ENCODE measurements at regions not wholly inside any gene's neighbourhood (a gene's known extent, or its start where the extent isn't known, plus 50 kb on each side); places are given as distances from the start of the nearest gene placed in this dataset.

DNA sequence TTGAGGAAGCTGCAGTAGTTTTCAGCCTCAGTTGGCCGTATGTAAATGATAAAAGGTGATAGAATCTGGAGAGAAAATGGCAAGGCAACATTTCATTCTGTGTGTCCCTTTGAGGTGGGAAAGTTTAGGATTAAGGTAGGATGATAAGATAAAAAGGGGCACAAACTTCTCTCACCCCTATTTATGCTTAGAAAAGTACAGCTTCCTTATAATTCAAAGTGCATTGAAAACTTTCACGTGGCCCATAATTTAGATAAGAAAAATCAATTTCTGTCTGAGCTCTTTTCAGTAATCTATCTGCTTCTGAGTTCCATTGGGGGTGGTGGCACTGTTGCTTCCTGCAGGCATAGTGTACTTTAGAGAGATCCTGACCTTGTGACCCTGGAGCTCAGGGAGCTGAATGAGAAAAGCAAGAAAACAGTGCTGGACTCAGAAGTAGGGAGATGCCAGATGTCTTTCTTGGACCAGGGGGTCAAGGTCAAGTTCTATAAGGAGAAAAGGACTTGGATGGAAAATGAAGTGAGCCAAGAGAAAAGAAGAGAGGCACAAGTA, 187.3 kb downstream of the NDFIP2 start:
- Histone ChIP-seq H3K27ac (ENCODE audit: low read depth, low read length) (no peak overlapping the region), H3K36me3 (ENCODE audit: control insufficient read depth in 1 of 2, insufficient read depth in 2 of 2, low read length in 2 of 2) (no peaks in the 10 kb centered on the region), H3K9ac (ENCODE audit: low read depth in 1 of 2, low read length in 2 of 2) (no peak overlapping the region), H3K27me3 (ENCODE audit: control insufficient read depth in 1 of 2, insufficient read depth in 2 of 2, low read length in 2 of 2) (no peaks in the 10 kb centered on the region), H3K9me3 (ENCODE audit: control insufficient read depth in 1 of 2, low read length in 2 of 2) (no peaks in the 10 kb centered on the region), H3K4me3 (ENCODE audit: low read depth in 1 of 2, low read length in 2 of 2) (peak overlapping the region in 1 of 2 donors; percentile 33), H3K4me1 (ENCODE audit: control insufficient read depth in 1 of 2, insufficient read depth in 2 of 2, low read length in 2 of 2) (peaks cover 12 to 18% of the 10 kb centered on the region in 2 donors)

GRCh38 chr13:79667771-79668170, 186.8 kb downstream of the NDFIP2 start:
- H3K9me3 ChIP-seq (ENCODE audit: control insufficient read depth in 1 of 2, low read length in 2 of 2), result no peaks in the 10 kb centered on the region
- H3K4me3 ChIP-seq (ENCODE audit: low read depth in 1 of 2, low read length in 2 of 2), result peak overlapping the region in 1 of 2 donors; percentile 33
- H3K4me1 ChIP-seq (ENCODE audit: control insufficient read depth in 1 of 2, insufficient read depth in 2 of 2, low read length in 2 of 2), result peaks cover 12 to 18% of the 10 kb centered on the region in 2 donors
- H3K27ac ChIP-seq (ENCODE audit: low read depth, low read length), result no peak overlapping the region
- no peaks in the 10 kb centered on the region for H3K36me3 ChIP-seq (ENCODE audit: control insufficient read depth in 1 of 2, insufficient read depth in 2 of 2, low read length in 2 of 2)
- H3K27me3 ChIP-seq (ENCODE audit: control insufficient read depth in 1 of 2, insufficient read depth in 2 of 2, low read length in 2 of 2), result no peaks in the 10 kb centered on the region
- no peak overlapping the region for H3K9ac ChIP-seq (ENCODE audit: low read depth in 1 of 2, low read length in 2 of 2)

DNA sequence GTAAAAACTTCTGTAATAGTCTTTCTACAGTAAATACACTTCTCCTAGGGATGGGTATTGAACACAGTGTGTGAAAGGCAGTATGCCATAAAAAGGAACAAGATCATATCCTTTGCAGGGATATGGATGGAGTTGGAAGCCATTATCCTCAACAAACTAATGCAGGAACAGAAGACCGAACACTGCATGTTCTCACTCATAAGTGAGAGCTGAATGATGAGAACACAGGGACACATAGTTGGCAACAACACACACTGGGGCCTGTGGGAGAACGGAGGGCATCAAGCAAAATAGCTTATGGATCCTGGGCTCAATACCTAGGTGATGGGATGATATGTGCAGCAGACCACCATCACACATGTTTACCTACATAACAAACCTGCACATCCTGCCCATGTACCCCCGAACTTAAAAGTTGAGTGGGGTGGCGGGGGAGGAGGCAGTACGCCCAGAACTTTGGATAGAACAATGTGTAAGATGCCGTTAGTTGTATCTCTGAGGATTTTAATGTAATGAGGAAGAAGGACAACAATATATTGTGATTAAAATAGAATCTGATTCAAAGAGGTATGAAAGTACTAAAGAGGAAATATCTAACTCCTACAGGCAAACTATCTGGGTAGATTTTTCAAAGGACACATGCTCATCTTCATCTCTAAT, 183.2 kb downstream of the NDFIP2 start:
- Histone ChIP-seq H3K27ac (ENCODE audit: low read depth, low read length) (no peak overlapping the region), H3K27me3 (ENCODE audit: control insufficient read depth in 1 of 2, insufficient read depth in 2 of 2, low read length in 2 of 2) (no peaks in the 10 kb centered on the region)

DNA sequence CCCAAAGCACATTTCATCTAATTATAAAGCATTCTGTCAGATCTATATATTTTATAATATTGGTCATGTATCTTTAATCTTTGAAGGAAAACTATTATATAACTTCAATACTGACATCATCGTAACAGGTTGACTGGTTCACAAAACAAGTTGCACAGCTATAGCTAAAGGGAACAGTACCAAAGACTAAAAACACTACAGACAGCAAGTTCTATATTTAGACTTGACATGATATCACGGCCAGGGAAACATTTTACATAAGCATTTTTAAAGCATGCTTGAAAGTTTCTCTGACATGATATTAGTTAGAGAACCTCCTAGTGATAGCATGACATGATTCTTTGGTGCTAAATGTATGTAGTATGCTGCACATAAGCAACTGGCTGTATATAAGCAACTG, 182.5 kb downstream of the NDFIP2 start:
- H3K27me3 ChIP-seq (ENCODE audit: control insufficient read depth in 1 of 2, insufficient read depth in 2 of 2, low read length in 2 of 2), result no peaks in the 10 kb centered on the region
- no peak overlapping the region for H3K27ac ChIP-seq (ENCODE audit: low read depth, low read length)
- peaks cover 13 to 23% of the 10 kb centered on the region in 2 donors for H3K4me1 ChIP-seq (ENCODE audit: control insufficient read depth in 1 of 2, insufficient read depth in 2 of 2, low read length in 2 of 2)
- H3K4me3 ChIP-seq (ENCODE audit: low read depth in 1 of 2, low read length in 2 of 2), result no peak overlapping the region
- no peaks in the 10 kb centered on the region for H3K36me3 ChIP-seq (ENCODE audit: control insufficient read depth in 1 of 2, insufficient read depth in 2 of 2, low read length in 2 of 2)
- H3K9ac ChIP-seq (ENCODE audit: low read depth in 1 of 2, low read length in 2 of 2), result no peak overlapping the region
- no peaks in the 10 kb centered on the region for H3K9me3 ChIP-seq (ENCODE audit: control insufficient read depth in 1 of 2, low read length in 2 of 2)

More for the DNA sequence above, 183.2 kb downstream of the NDFIP2 start:
- peaks cover 12 to 22% of the 10 kb centered on the region in 2 donors for H3K4me1 ChIP-seq (ENCODE audit: control insufficient read depth in 1 of 2, insufficient read depth in 2 of 2, low read length in 2 of 2)
- no peak overlapping the region for H3K4me3 ChIP-seq (ENCODE audit: low read depth in 1 of 2, low read length in 2 of 2)
- no peak overlapping the region for H3K9ac ChIP-seq (ENCODE audit: low read depth in 1 of 2, low read length in 2 of 2)
- no peaks in the 10 kb centered on the region for H3K9me3 ChIP-seq (ENCODE audit: control insufficient read depth in 1 of 2, low read length in 2 of 2)
- no peaks in the 10 kb centered on the region for H3K36me3 ChIP-seq (ENCODE audit: control insufficient read depth in 1 of 2, insufficient read depth in 2 of 2, low read length in 2 of 2)

DNA sequence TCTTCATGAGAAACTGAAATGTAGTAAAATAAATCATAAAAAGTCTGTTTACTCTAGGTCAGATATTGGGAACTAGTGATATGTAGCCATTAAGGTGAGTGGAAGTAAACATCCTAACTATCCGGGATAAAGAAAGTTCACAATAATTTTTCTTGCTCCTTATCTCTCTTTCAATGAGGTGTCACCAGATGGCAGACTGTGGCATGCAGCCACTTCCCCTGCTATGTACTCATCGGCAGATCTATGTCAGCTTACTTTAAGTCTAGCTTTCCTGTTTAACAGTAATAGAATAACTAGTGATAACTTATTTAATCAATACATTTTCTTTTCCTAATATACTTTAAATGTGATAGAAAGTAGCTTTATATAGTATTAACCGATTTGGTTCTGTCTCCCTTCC, 181.9 kb downstream of the NDFIP2 start:
- no peak overlapping the region for H3K4me3 ChIP-seq (ENCODE audit: low read depth in 1 of 2, low read length in 2 of 2)
- no peaks in the 10 kb centered on the region for H3K27me3 ChIP-seq (ENCODE audit: control insufficient read depth in 1 of 2, insufficient read depth in 2 of 2, low read length in 2 of 2)
- no peak overlapping the region for H3K9ac ChIP-seq (ENCODE audit: low read depth in 1 of 2, low read length in 2 of 2)
- peaks cover 8 to 20% of the 10 kb centered on the region in 2 donors for H3K4me1 ChIP-seq (ENCODE audit: control insufficient read depth in 1 of 2, insufficient read depth in 2 of 2, low read length in 2 of 2)
- H3K36me3 ChIP-seq (ENCODE audit: control insufficient read depth in 1 of 2, insufficient read depth in 2 of 2, low read length in 2 of 2), result no peaks in the 10 kb centered on the region
- no peak overlapping the region for H3K27ac ChIP-seq (ENCODE audit: low read depth, low read length)
- no peaks in the 10 kb centered on the region for H3K9me3 ChIP-seq (ENCODE audit: control insufficient read depth in 1 of 2, low read length in 2 of 2)

DNA sequence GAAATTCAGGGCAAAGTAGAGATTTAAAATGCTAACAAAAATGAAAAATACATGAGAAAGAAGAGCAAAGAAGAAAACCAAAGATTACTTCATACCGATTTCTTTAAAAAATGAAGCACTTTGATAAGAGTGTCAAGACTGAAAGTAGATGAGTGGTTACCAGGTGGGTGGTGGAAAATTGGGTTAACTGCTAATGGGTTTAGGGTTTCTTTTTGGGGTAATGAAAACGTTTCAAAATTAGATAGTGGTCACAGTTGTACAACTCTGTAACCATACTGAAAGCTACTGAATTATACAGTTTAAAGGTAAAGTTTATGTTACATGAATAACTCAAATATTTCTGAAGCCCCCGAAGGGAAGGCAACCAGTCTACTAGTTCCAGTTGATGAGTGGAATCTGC, 179.4 kb downstream of the NDFIP2 start:
- H3K9me3 ChIP-seq (ENCODE audit: control insufficient read depth in 1 of 2, low read length in 2 of 2), result no peaks in the 10 kb centered on the region
- H3K36me3 ChIP-seq (ENCODE audit: control insufficient read depth in 1 of 2, insufficient read depth in 2 of 2, low read length in 2 of 2), result no peaks in the 10 kb centered on the region
- no peak overlapping the region for H3K9ac ChIP-seq (ENCODE audit: low read depth in 1 of 2, low read length in 2 of 2)
- no peak overlapping the region for H3K27ac ChIP-seq (ENCODE audit: low read depth, low read length)
- no peaks in the 10 kb centered on the region for H3K27me3 ChIP-seq (ENCODE audit: control insufficient read depth in 1 of 2, insufficient read depth in 2 of 2, low read length in 2 of 2)
- peaks cover 6 to 13% of the 10 kb centered on the region in 2 donors for H3K4me1 ChIP-seq (ENCODE audit: control insufficient read depth in 1 of 2, insufficient read depth in 2 of 2, low read length in 2 of 2)
- H3K4me3 ChIP-seq (ENCODE audit: low read depth in 1 of 2, low read length in 2 of 2), result no peak overlapping the region

DNA sequence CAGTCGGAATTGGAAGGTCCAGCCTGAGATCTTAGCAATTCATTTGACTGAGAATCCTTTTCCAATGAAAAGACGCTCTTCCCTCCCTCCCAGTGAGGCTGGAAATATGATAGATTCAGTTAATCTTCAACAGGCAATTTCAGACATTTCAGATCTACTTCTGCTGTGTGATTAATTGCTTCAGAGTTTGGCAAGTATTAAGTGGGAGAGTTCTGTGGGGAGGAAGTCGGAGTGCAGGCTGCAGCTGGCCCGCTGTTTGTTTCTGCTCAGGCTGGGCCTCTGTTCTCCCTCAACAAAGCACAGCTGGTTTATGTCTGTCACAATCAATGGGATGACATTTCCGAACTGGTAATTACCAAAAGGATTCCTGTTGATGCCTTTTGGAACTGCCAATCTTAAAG, 178.2 kb downstream of the NDFIP2 start:
- Histone ChIP-seq H3K4me3 (ENCODE audit: low read depth in 1 of 2, low read length in 2 of 2) (no peak overlapping the region), H3K9ac (ENCODE audit: low read depth in 1 of 2, low read length in 2 of 2) (no peak overlapping the region), H3K27ac (ENCODE audit: low read depth, low read length) (no peak overlapping the region), H3K9me3 (ENCODE audit: control insufficient read depth in 1 of 2, low read length in 2 of 2) (no peaks in the 10 kb centered on the region), H3K4me1 (ENCODE audit: control insufficient read depth in 1 of 2, insufficient read depth in 2 of 2, low read length in 2 of 2) (peaks cover 6 to 13% of the 10 kb centered on the region in 2 donors), H3K36me3 (ENCODE audit: control insufficient read depth in 1 of 2, insufficient read depth in 2 of 2, low read length in 2 of 2) (no peaks in the 10 kb centered on the region), H3K27me3 (ENCODE audit: control insufficient read depth in 1 of 2, insufficient read depth in 2 of 2, low read length in 2 of 2) (no peaks in the 10 kb centered on the region)

DNA sequence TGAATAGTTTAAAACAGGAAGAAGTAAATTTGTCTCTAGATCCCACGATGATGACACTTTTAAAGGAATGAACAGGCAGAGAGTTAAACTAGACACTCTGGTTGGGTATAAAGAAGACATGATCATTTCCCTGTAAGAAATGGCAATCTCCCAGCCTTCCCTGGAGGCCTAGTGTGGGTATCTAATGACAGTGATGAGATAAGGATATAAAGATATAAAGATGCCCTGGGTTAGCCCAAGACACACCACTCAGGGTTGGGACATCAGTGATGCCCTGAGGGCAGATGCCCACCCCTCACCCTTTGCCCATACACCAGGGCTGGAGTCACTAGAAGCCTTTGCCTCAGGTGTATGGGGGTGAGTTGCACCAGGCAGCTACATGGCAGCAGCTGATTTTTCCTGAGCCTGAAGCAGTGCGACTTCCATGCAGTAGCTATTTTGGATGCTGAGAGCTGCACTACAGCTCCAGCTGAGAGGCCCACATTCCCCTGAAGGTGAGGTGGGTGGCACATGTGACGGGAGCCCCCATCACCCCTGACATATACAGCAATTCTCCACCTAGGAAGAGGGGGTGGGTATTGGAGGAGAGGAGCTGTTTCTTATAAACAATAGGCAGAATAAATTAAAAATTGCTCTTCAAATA, 177.5 kb downstream of the NDFIP2 start:
- H3K36me3 ChIP-seq (ENCODE audit: control insufficient read depth in 1 of 2, insufficient read depth in 2 of 2, low read length in 2 of 2), result no peaks in the 10 kb centered on the region
- H3K27me3 ChIP-seq (ENCODE audit: control insufficient read depth in 1 of 2, insufficient read depth in 2 of 2, low read length in 2 of 2), result no peaks in the 10 kb centered on the region
- H3K4me3 ChIP-seq (ENCODE audit: low read depth in 1 of 2, low read length in 2 of 2), result no peak overlapping the region
- H3K9ac ChIP-seq (ENCODE audit: low read depth in 1 of 2, low read length in 2 of 2), result no peak overlapping the region
- peaks cover 6 to 13% of the 10 kb centered on the region in 2 donors for H3K4me1 ChIP-seq (ENCODE audit: control insufficient read depth in 1 of 2, insufficient read depth in 2 of 2, low read length in 2 of 2)
- no peak overlapping the region for H3K27ac ChIP-seq (ENCODE audit: low read depth, low read length)
- no peaks in the 10 kb centered on the region for H3K9me3 ChIP-seq (ENCODE audit: control insufficient read depth in 1 of 2, low read length in 2 of 2)

DNA sequence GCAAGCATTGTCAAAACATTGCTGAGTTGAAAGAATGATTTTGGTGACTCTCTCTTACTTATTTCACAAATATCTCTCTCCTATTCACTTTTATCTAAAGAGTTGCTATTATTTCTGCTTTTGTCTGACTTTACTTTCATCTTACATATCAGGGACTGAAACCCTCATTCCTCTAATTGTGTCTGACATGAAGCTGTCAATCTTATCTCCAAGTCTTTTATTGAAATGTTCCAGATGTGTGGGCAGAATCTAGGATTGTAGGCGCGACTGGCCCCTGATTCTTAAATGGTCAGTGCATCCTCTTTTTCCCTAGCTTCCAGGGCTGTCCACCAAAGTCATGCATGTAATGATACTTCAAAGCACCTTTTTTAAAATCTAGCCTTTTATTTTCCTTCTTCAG, 174.6 kb downstream of the NDFIP2 start:
- H3K4me3 ChIP-seq (ENCODE audit: low read depth in 1 of 2, low read length in 2 of 2), result no peak overlapping the region
- no peak overlapping the region for H3K27ac ChIP-seq (ENCODE audit: low read depth, low read length)
- no peaks in the 10 kb centered on the region for H3K9me3 ChIP-seq (ENCODE audit: control insufficient read depth in 1 of 2, low read length in 2 of 2)
- no peak overlapping the region for H3K9ac ChIP-seq (ENCODE audit: low read depth in 1 of 2, low read length in 2 of 2)
- no peaks in the 10 kb centered on the region for H3K36me3 ChIP-seq (ENCODE audit: control insufficient read depth in 1 of 2, insufficient read depth in 2 of 2, low read length in 2 of 2)
- H3K27me3 ChIP-seq (ENCODE audit: control insufficient read depth in 1 of 2, insufficient read depth in 2 of 2, low read length in 2 of 2), result no peaks in the 10 kb centered on the region
- H3K4me1 ChIP-seq (ENCODE audit: control insufficient read depth in 1 of 2, insufficient read depth in 2 of 2, low read length in 2 of 2), result peaks cover 6 to 13% of the 10 kb centered on the region in 2 donors

DNA sequence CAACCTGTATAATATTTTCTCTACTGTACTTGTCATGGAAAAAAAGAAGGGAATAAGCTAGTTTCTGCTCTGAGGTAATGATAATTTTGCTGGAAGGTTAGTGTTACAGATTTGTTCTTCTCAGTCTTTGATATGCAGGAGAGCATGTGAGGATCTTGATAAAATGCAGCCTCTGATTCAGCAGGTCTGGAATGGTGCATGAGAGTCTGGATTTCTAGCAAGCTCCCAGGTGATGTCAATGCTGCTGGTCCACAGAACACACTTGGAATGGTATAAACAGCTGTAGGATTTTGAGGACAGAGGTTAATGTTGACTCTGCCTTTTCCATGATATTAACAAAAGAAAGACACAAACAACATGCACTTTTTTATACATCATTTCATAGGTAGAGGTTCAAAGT, 173.6 kb downstream of the NDFIP2 start:
- no peaks in the 10 kb centered on the region for H3K9me3 ChIP-seq (ENCODE audit: control insufficient read depth in 1 of 2, low read length in 2 of 2)
- no peak overlapping the region for H3K4me3 ChIP-seq (ENCODE audit: low read depth in 1 of 2, low read length in 2 of 2)

More for the DNA sequence above, 173.6 kb downstream of the NDFIP2 start:
- Histone ChIP-seq H3K9ac (ENCODE audit: low read depth in 1 of 2, low read length in 2 of 2) (no peak overlapping the region), H3K27ac (ENCODE audit: low read depth, low read length) (no peak overlapping the region), H3K4me1 (ENCODE audit: control insufficient read depth in 1 of 2, insufficient read depth in 2 of 2, low read length in 2 of 2) (peaks cover 6 to 12% of the 10 kb centered on the region in 2 donors), H3K27me3 (ENCODE audit: control insufficient read depth in 1 of 2, insufficient read depth in 2 of 2, low read length in 2 of 2) (no peaks in the 10 kb centered on the region), H3K36me3 (ENCODE audit: control insufficient read depth in 1 of 2, insufficient read depth in 2 of 2, low read length in 2 of 2) (no peaks in the 10 kb centered on the region)
